ENCODE measurements at regions not wholly inside any gene's neighbourhood (a gene's known extent, or its start where the extent isn't known, plus 50 kb on each side); places are given as distances from the start of the nearest gene placed in this dataset.

- no peak for DNase-seq (ENCODE audit: low spot score)
- TF ChIP-seq CTCF (IDR thresholded peaks at IDR 0.05; ENCODE audit: borderline replicate concordance, control extremely low read depth, extremely low read depth, insufficient read depth, missing control alignments): no peak
- in situ Hi-C loops (cut with MboI; ENCODE audit: low sequenced_read_pairs, unreplicated experiment): no loop called here
Measured at GRCh38 chr5:28408186-28408585, 1369.8 kb upstream of the CDH9 start.

- no peak for DNase-seq (ENCODE audit: low spot score)
- no peak for TF ChIP-seq CTCF (IDR thresholded peaks at IDR 0.05; ENCODE audit: borderline replicate concordance, control extremely low read depth, extremely low read depth, insufficient read depth, missing control alignments)
- in situ Hi-C loops (cut with MboI; ENCODE audit: low sequenced_read_pairs, unreplicated experiment): no loop called here
Measured at GRCh38 chr5:28404363-28405071, 1366.1 kb upstream of the CDH9 start.

DNA sequence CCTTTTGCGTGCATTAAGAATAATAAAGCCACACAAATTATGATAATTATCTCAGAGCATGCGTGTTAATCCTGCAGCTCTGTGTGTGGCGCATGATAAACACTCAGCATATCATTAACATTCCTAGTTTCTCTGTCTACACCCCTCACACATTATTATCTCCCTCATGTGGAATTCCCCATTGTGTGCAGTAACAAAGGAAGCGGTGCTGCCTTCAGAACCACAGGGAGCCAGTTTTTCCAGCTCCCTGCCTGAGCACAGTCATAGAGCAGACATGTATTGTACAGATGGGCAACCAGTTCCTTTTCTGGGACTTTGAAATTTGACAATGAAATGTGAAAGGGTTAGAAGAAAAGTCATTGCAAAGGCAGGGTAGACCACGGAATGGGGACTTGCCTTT lies 1365.5 kb upstream of the CDH9 start:
- TF ChIP-seq CTCF (IDR thresholded peaks at IDR 0.05; ENCODE audit: borderline replicate concordance, control extremely low read depth, extremely low read depth, insufficient read depth, missing control alignments): no peak
- in situ Hi-C loops (cut with MboI; ENCODE audit: low sequenced_read_pairs, unreplicated experiment): no loop called here
- no peak for DNase-seq (ENCODE audit: low spot score)

- in situ Hi-C loops (cut with MboI; ENCODE audit: low sequenced_read_pairs, unreplicated experiment): no loop called here
- TF ChIP-seq CTCF (IDR thresholded peaks at IDR 0.05; ENCODE audit: borderline replicate concordance, control extremely low read depth, extremely low read depth, insufficient read depth, missing control alignments): no peak
- no peak for DNase-seq (ENCODE audit: low spot score)
Measured at GRCh38 chr5:28402590-28403301, 1364.4 kb upstream of the CDH9 start.

- no peak for TF ChIP-seq CTCF (IDR thresholded peaks at IDR 0.05; ENCODE audit: borderline replicate concordance, control extremely low read depth, extremely low read depth, insufficient read depth, missing control alignments)
- no peak for DNase-seq (ENCODE audit: low spot score)
- in situ Hi-C loops (cut with MboI; ENCODE audit: low sequenced_read_pairs, unreplicated experiment): no loop called here
Measured at GRCh38 chr5:28400076-28400475, 1361.7 kb upstream of the CDH9 start.

DNA sequence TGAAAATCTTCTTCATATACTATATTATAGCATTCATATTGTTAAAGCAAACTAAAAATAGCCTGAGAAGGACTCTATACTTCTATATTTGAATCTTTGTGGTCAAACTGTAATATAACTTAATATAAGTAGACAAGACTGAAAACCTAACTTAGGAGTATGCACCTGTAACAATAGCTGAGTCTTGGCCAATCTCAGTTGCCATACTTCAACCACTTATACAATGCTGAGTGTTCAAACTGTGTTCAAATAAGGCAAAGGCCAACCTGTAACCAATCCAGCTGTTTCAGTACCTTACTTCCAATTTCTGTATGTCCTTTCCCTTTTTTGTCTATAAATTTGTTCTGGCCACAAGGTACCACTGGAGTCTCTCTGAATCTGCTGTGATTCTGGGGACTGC lies 1360.8 kb upstream of the CDH9 start:
- no peak for TF ChIP-seq CTCF (IDR thresholded peaks at IDR 0.05; ENCODE audit: borderline replicate concordance, control extremely low read depth, extremely low read depth, insufficient read depth, missing control alignments)

More for the DNA sequence above, 1360.8 kb upstream of the CDH9 start:
- no peak for DNase-seq (ENCODE audit: low spot score)
- in situ Hi-C loops (cut with MboI; ENCODE audit: low sequenced_read_pairs, unreplicated experiment): no loop called here

Data from GM13976 (cell line).